Vagina (tissue), 2 donors: ENCODE measurements at regions not wholly inside any gene's neighbourhood (a gene's known extent, or its start where the extent isn't known, plus 50 kb on each side); places are given as distances from the start of the nearest gene placed in this dataset.

Source experiments
- DNase-seq, 2 donors: peaks; one replicate each; pipeline ENCODE4 v3.0.0-alpha.2; 2017; ENCODE audit errors: extremely low spot score in 2 of 2
- H3K27ac ChIP-seq: fragments of 200-600 bp; sonication (generic); one replicate; pipeline ENCODE4 v1.5.1; 2019
- H3K27me3 ChIP-seq: fragments of 200-600 bp; sonication (generic); one replicate; pipeline ENCODE4 v1.5.1; 2019
- H3K36me3 ChIP-seq, 2 donors: fragments of 200-600 bp; sonication (generic); one replicate each; pipeline ENCODE4 v1.5.1; 2017 to 2019
- H3K4me1 ChIP-seq: fragments of 200-600 bp; sonication (generic); one replicate; pipeline ENCODE4 v1.5.1; 2019
- H3K4me3 ChIP-seq, 2 donors: fragments of 200-600 bp; sonication (generic); 1 replicate in 1 of 2; 2 replicates in 1 of 2; pipeline ENCODE4 v1.5.1; 2016 to 2019
- H3K9me3 ChIP-seq: fragments of 200-600 bp; sonication (generic); one replicate; pipeline ENCODE4 v1.5.1; 2019
- CTCF ChIP-seq, 3 experiments: fragments of 450-650 bp in 2 of 3; fragments of 200-600 bp in 1 of 3; sonication (generic) in 1 of 3; IDR thresholded peaks; one replicate each; pipeline ENCODE4 v1.5.1; 2017 to 2019; ENCODE audit warnings: antibody characterized with exemption in 3 of 3, mild to moderate bottlenecking in 2 of 3, moderate library complexity in 2 of 3
- POLR2A ChIP-seq, 2 donors: fragments of 450-650 bp; IDR thresholded peaks; one replicate each; pipeline ENCODE4 v1.6.1; 2017; ENCODE audit warnings: antibody characterized with exemption in 2 of 2, mild to moderate bottlenecking in 2 of 2, moderate library complexity in 2 of 2
- POLR2AphosphoS5 ChIP-seq, 2 donors: sonication (generic); formaldehyde crosslinking; IDR thresholded peaks; one replicate each; pipeline ENCODE4 v1.9.0; 2017; ENCODE audit warnings: antibody characterized with exemption in 2 of 2, mild to moderate bottlenecking in 2 of 2, low read depth in 1 of 2; ENCODE audit not compliant: insufficient read depth in 1 of 2
- intact Hi-C: fragments of 100-400 bp; cut with DNase I; formaldehyde crosslinking; loops from one replicate; pipeline ENCODE4 v1.15.1; 2023

- no peak overlapping the region for H3K4me3 ChIP-seq
- intact Hi-C loops = no loop called here
- H3K9me3 ChIP-seq = no peaks in the 10 kb centered on the region
- no peaks in the 10 kb centered on the region for H3K36me3 ChIP-seq
- no peaks in the 10 kb centered on the region for H3K27me3 ChIP-seq
- no peak for DNase-seq
- H3K4me1 ChIP-seq = no peaks in the 10 kb centered on the region
- H3K27ac ChIP-seq = no peak overlapping the region
- no peak for TF ChIP-seq POLR2A (IDR thresholded peaks at IDR 0.05)
- no peak for TF ChIP-seq POLR2AphosphoS5 (IDR thresholded peaks at IDR 0.05; ENCODE audit: insufficient read depth in 1 of 2, low read depth in 1 of 2)
- TF ChIP-seq CTCF (IDR thresholded peaks at IDR 0.05) = no peak
Observed at GRCh38 chr14:98623788-98624415, 648.1 kb downstream of the BCL11B start.

- Histone ChIP-seq H3K27me3 (no peaks in the 10 kb centered on the region), H3K4me1 (no peaks in the 10 kb centered on the region), H3K36me3 (no peaks in the 10 kb centered on the region), H3K9me3 (no peaks in the 10 kb centered on the region), H3K4me3 (no peak overlapping the region), H3K27ac (no peak overlapping the region)
- no peak for DNase-seq
- TF ChIP-seq POLR2A (IDR thresholded peaks at IDR 0.05) (no peak), CTCF (IDR thresholded peaks at IDR 0.05) (no peak), POLR2AphosphoS5 (IDR thresholded peaks at IDR 0.05; ENCODE audit: insufficient read depth in 1 of 2, low read depth in 1 of 2) (no peak)
- intact Hi-C loops = no loop called here
Observed at GRCh38 chr14:98633380-98633779, 638.6 kb downstream of the BCL11B start.

- no peak for DNase-seq
- no peaks in the 10 kb centered on the region for H3K27me3 ChIP-seq
- no peaks in the 10 kb centered on the region for H3K36me3 ChIP-seq
- no peaks in the 10 kb centered on the region for H3K9me3 ChIP-seq
- H3K27ac ChIP-seq = no peak overlapping the region
- TF ChIP-seq POLR2AphosphoS5 (IDR thresholded peaks at IDR 0.05; ENCODE audit: insufficient read depth in 1 of 2, low read depth in 1 of 2) (no peak), POLR2A (IDR thresholded peaks at IDR 0.05) (no peak), CTCF (IDR thresholded peaks at IDR 0.05) (no peak)
- intact Hi-C loops = no loop called here
- H3K4me1 ChIP-seq = no peaks in the 10 kb centered on the region
- H3K4me3 ChIP-seq = no peak overlapping the region
Observed at GRCh38 chr14:98634043-98634820, 637.8 kb downstream of the BCL11B start.

- DNase-seq = no peak
- no peaks in the 10 kb centered on the region for H3K9me3 ChIP-seq
- no peak overlapping the region for H3K27ac ChIP-seq
- TF ChIP-seq POLR2AphosphoS5 (IDR thresholded peaks at IDR 0.05; ENCODE audit: insufficient read depth in 1 of 2, low read depth in 1 of 2) (no peak), CTCF (IDR thresholded peaks at IDR 0.05) (no peak), POLR2A (IDR thresholded peaks at IDR 0.05) (no peak)
- H3K4me1 ChIP-seq = no peaks in the 10 kb centered on the region
- H3K4me3 ChIP-seq = no peak overlapping the region
- H3K36me3 ChIP-seq = no peaks in the 10 kb centered on the region
- H3K27me3 ChIP-seq = no peaks in the 10 kb centered on the region
- intact Hi-C loops = no loop called here
Observed at GRCh38 chr14:98638366-98638765, 633.6 kb downstream of the BCL11B start.

- Histone ChIP-seq H3K27me3 (no peaks in the 10 kb centered on the region), H3K4me1 (no peaks in the 10 kb centered on the region), H3K36me3 (no peaks in the 10 kb centered on the region), H3K4me3 (no peak overlapping the region), H3K9me3 (no peaks in the 10 kb centered on the region), H3K27ac (no peak overlapping the region)
- intact Hi-C loops = no loop called here
- DNase-seq = no peak
- TF ChIP-seq POLR2A (IDR thresholded peaks at IDR 0.05) (no peak), CTCF (IDR thresholded peaks at IDR 0.05) (no peak), POLR2AphosphoS5 (IDR thresholded peaks at IDR 0.05; ENCODE audit: insufficient read depth in 1 of 2, low read depth in 1 of 2) (no peak)
Observed at GRCh38 chr14:98647754-98648153, 624.2 kb downstream of the BCL11B start.
